ENCODE measurements at regions not wholly inside any gene's neighbourhood (a gene's known extent, or its start where the extent isn't known, plus 50 kb on each side); places are given as distances from the start of the nearest gene placed in this dataset.

- TF ChIP-seq CTCF (CRISPR knock-in tag; IDR thresholded peaks at IDR 0.05) = no peak
- no peak for TF ChIP-seq TAF1 (CRISPR knock-in tag; IDR thresholded peaks at IDR 0.05)
- TF ChIP-seq ZNF513 (CRISPR knock-in tag; conservative IDR thresholded peaks at IDR 0.05) = no peak
- TF ChIP-seq FOSL1 (CRISPR knock-in tag; IDR thresholded peaks at IDR 0.05; ENCODE audit: borderline replicate concordance) = no peak
- TF ChIP-seq SMC3 (IDR thresholded peaks at IDR 0.05; ENCODE audit: low read length) = no peak
- no peak for TF ChIP-seq FOXK2 (IDR thresholded peaks at IDR 0.05)
- no peak for TF ChIP-seq ZFP82 (CRISPR knock-in tag; IDR thresholded peaks at IDR 0.05; ENCODE audit: borderline replicate concordance)
- no peak for TF ChIP-seq NBN (conservative IDR thresholded peaks at IDR 0.05)
- TF ChIP-seq BCL6 (CRISPR knock-in tag; IDR thresholded peaks at IDR 0.05) = no peak
- no peak for TF ChIP-seq TFDP1 (CRISPR knock-in tag; IDR thresholded peaks at IDR 0.05; ENCODE audit: borderline replicate concordance)
- no peak for TF ChIP-seq BRD4 (CRISPR knock-in tag; IDR thresholded peaks at IDR 0.05)
- TF ChIP-seq CEBPB (IDR thresholded peaks at IDR 0.05; ENCODE audit: borderline replicate concordance, low read depth, low read length) = no peak
Observed at GRCh38 chr6:165768961-165769360, 105.9 kb upstream of the PDE10A start.
